IPS-15b (cell line): ENCODE measurements at regions not wholly inside any gene's neighbourhood (a gene's known extent, or its start where the extent isn't known, plus 50 kb on each side); places are given as distances from the start of the nearest gene placed in this dataset.

Source experiments
- H3K27me3 ChIP-seq: one replicate; pipeline ENCODE4 v1.6.1; 2013; ENCODE audit warnings: low read length; ENCODE audit not compliant: control insufficient read depth, insufficient read depth
- H3K36me3 ChIP-seq: one replicate; pipeline ENCODE4 v1.6.1; 2013; ENCODE audit warnings: low read length; ENCODE audit not compliant: control insufficient read depth, insufficient read depth
- H3K4me1 ChIP-seq: one replicate; pipeline ENCODE4 v1.6.1; 2013; ENCODE audit warnings: mild to moderate bottlenecking, low read length; ENCODE audit not compliant: control insufficient read depth, insufficient read depth
- H3K4me3 ChIP-seq: one replicate; pipeline ENCODE4 v1.5.1; 2013; ENCODE audit warnings: low read depth, low read length
- H3K9ac ChIP-seq: one replicate; pipeline ENCODE4 v1.6.1; 2013; ENCODE audit warnings: low read depth, mild to moderate bottlenecking, low read length
- H3K9me3 ChIP-seq: one replicate; pipeline ENCODE4 v1.6.1; 2013; ENCODE audit warnings: mild to moderate bottlenecking, low read length; ENCODE audit not compliant: control insufficient read depth, insufficient read depth

- Histone ChIP-seq H3K27me3 (no peaks in the 10 kb centered on the region), H3K36me3 (no peaks in the 10 kb centered on the region), H3K4me1 (peaks cover 7% of the 10 kb centered on the region), H3K9ac (no peak overlapping the region), H3K4me3 (no peak overlapping the region), H3K9me3 (no peaks in the 10 kb centered on the region)
Measured at GRCh38 chr3:17972030-17972429, 229.6 kb upstream of the TBC1D5 start.

- no peak overlapping the region for H3K4me3 ChIP-seq
- H3K36me3 ChIP-seq: no peaks in the 10 kb centered on the region
- no peaks in the 10 kb centered on the region for H3K9me3 ChIP-seq
- peaks cover 7% of the 10 kb centered on the region for H3K4me1 ChIP-seq
- H3K27me3 ChIP-seq: no peaks in the 10 kb centered on the region
- H3K9ac ChIP-seq: no peak overlapping the region
Measured at GRCh38 chr3:17969985-17970568, 227.6 kb upstream of the TBC1D5 start.

GRCh38 chr3:17969244-17969643 is 226.8 kb upstream of the TBC1D5 start:
- no peak overlapping the region for H3K4me3 ChIP-seq
- no peaks in the 10 kb centered on the region for H3K9me3 ChIP-seq
- H3K9ac ChIP-seq: no peak overlapping the region
- peaks cover 7% of the 10 kb centered on the region for H3K4me1 ChIP-seq
- H3K27me3 ChIP-seq: no peaks in the 10 kb centered on the region
- H3K36me3 ChIP-seq: no peaks in the 10 kb centered on the region

- no peaks in the 10 kb centered on the region for H3K9me3 ChIP-seq
- no peaks in the 10 kb centered on the region for H3K27me3 ChIP-seq
Measured at GRCh38 chr3:17967953-17968607, 225.6 kb upstream of the TBC1D5 start.

GRCh38 chr3:17967111-17967510 is 224.7 kb upstream of the TBC1D5 start:
- Histone ChIP-seq H3K4me1 (peaks cover 4% of the 10 kb centered on the region), H3K4me3 (no peak overlapping the region), H3K27me3 (no peaks in the 10 kb centered on the region), H3K9me3 (no peaks in the 10 kb centered on the region), H3K9ac (no peak overlapping the region), H3K36me3 (no peaks in the 10 kb centered on the region)

More at GRCh38 chr3:17967953-17968607, 225.6 kb upstream of the TBC1D5 start:
- H3K4me3 ChIP-seq: no peak overlapping the region
- H3K9ac ChIP-seq: no peak overlapping the region
- H3K36me3 ChIP-seq: no peaks in the 10 kb centered on the region
- peaks cover 4% of the 10 kb centered on the region for H3K4me1 ChIP-seq

- Histone ChIP-seq H3K36me3 (no peaks in the 10 kb centered on the region), H3K9ac (no peak overlapping the region)
Measured at GRCh38 chr3:17965331-17965730, 222.9 kb upstream of the TBC1D5 start.

GRCh38 chr3:17964108-17964507 is 221.7 kb upstream of the TBC1D5 start:
- H3K9ac ChIP-seq: no peak overlapping the region
- H3K4me3 ChIP-seq: no peak overlapping the region
- H3K36me3 ChIP-seq: no peaks in the 10 kb centered on the region
- no peaks in the 10 kb centered on the region for H3K27me3 ChIP-seq
- H3K9me3 ChIP-seq: no peaks in the 10 kb centered on the region
- peaks cover 4% of the 10 kb centered on the region for H3K4me1 ChIP-seq

More at GRCh38 chr3:17965331-17965730, 222.9 kb upstream of the TBC1D5 start:
- no peak overlapping the region for H3K4me3 ChIP-seq
- no peaks in the 10 kb centered on the region for H3K9me3 ChIP-seq
- peaks cover 4% of the 10 kb centered on the region for H3K4me1 ChIP-seq
- H3K27me3 ChIP-seq: no peaks in the 10 kb centered on the region

- no peak overlapping the region for H3K9ac ChIP-seq
- H3K27me3 ChIP-seq: no peaks in the 10 kb centered on the region
- no peaks in the 10 kb centered on the region for H3K9me3 ChIP-seq
- H3K36me3 ChIP-seq: no peaks in the 10 kb centered on the region
- no peak overlapping the region for H3K4me3 ChIP-seq
- peaks cover 5% of the 10 kb centered on the region for H3K4me1 ChIP-seq
Measured at GRCh38 chr3:17955411-17955810, 213.0 kb upstream of the TBC1D5 start.

GRCh38 chr3:17954801-17955200 is 212.4 kb upstream of the TBC1D5 start:
- Histone ChIP-seq H3K4me3 (no peak overlapping the region), H3K36me3 (no peaks in the 10 kb centered on the region), H3K27me3 (no peaks in the 10 kb centered on the region), H3K9me3 (no peaks in the 10 kb centered on the region), H3K4me1 (peaks cover 5% of the 10 kb centered on the region), H3K9ac (no peak overlapping the region)

- Histone ChIP-seq H3K4me1 (peaks cover 5% of the 10 kb centered on the region), H3K4me3 (no peak overlapping the region), H3K27me3 (no peaks in the 10 kb centered on the region)
Measured at GRCh38 chr3:17951241-17951640, 208.8 kb upstream of the TBC1D5 start.

GRCh38 chr3:17949101-17949500 is 206.7 kb upstream of the TBC1D5 start:
- Histone ChIP-seq H3K4me1 (peaks cover 5% of the 10 kb centered on the region), H3K9ac (no peak overlapping the region), H3K9me3 (no peaks in the 10 kb centered on the region), H3K36me3 (no peaks in the 10 kb centered on the region), H3K4me3 (no peak overlapping the region), H3K27me3 (no peaks in the 10 kb centered on the region)

More at GRCh38 chr3:17951241-17951640, 208.8 kb upstream of the TBC1D5 start:
- Histone ChIP-seq H3K9ac (no peak overlapping the region), H3K36me3 (no peaks in the 10 kb centered on the region), H3K9me3 (no peaks in the 10 kb centered on the region)

GRCh38 chr3:17947833-17948232 is 205.4 kb upstream of the TBC1D5 start:
- Histone ChIP-seq H3K4me3 (no peak overlapping the region), H3K4me1 (peaks cover 5% of the 10 kb centered on the region), H3K9me3 (no peaks in the 10 kb centered on the region), H3K27me3 (no peaks in the 10 kb centered on the region), H3K36me3 (no peaks in the 10 kb centered on the region), H3K9ac (no peak overlapping the region)
